HG02943 (cell line): ENCODE measurements at regions not wholly inside any gene's neighbourhood (a gene's known extent, or its start where the extent isn't known, plus 50 kb on each side); places are given as distances from the start of the nearest gene placed in this dataset.
A peak's percentile ranks its signal among the peaks of the same experiment; 100 is the strongest.
"Not testable (repeated sequence)": the region's sequence is repeated elsewhere in the genome, so short reads cannot be mapped to it uniquely, and the experiment has no call there.

Experiments used
- ATAC-seq: cut with Tn5 transposase; IDR thresholded peaks from one replicate; pipeline ENCODE4 v1.9.1; 2021; ENCODE audit warnings: mild to moderate bottlenecking, low read depth, moderate library complexity; ENCODE audit not compliant: unreplicated experiment

- ATAC-seq = no peak
Observed at GRCh38 chr4:85094735-85095134, 128.2 kb upstream of the WDFY3 start.

- ATAC-seq = no peak
Observed at GRCh38 chr4:85102606-85103005, 136.1 kb upstream of the WDFY3 start.

GRCh38 chr4:85106166-85106565 is 139.7 kb upstream of the WDFY3 start:
- no peak for ATAC-seq

- ATAC-seq = no peak
Observed at GRCh38 chr4:85106805-85107336, 140.4 kb upstream of the WDFY3 start.

GRCh38 chr4:85107553-85107952 is 141.1 kb upstream of the WDFY3 start:
- no peak for ATAC-seq

- ATAC-seq = no peak
Observed at GRCh38 chr4:85113706-85114105, 147.2 kb upstream of the WDFY3 start.

- no peak for ATAC-seq
Observed at GRCh38 chr4:85114526-85114925, 148.0 kb upstream of the WDFY3 start.

- no peak for ATAC-seq
Observed at GRCh38 chr4:85116008-85116407, 149.5 kb upstream of the WDFY3 start.

GRCh38 chr4:85125688-85126087 is 159.2 kb upstream of the WDFY3 start:
- no peak for ATAC-seq

GRCh38 chr4:85126991-85127591 is 160.6 kb upstream of the WDFY3 start:
- ATAC-seq = no peak

GRCh38 chr4:85127653-85128052 is 161.2 kb upstream of the WDFY3 start:
- peak; percentile 90 for ATAC-seq

- no peak for ATAC-seq
Observed at GRCh38 chr4:85128246-85129204, 162.0 kb upstream of the WDFY3 start.

- not testable (repeated sequence) for ATAC-seq
Observed at GRCh38 chr4:85129354-85130125, 163.1 kb upstream of the WDFY3 start.

GRCh38 chr4:85132117-85132516 is 165.6 kb upstream of the WDFY3 start:
- no peak for ATAC-seq

GRCh38 chr4:85132570-85132969 is 166.1 kb upstream of the WDFY3 start:
- no peak for ATAC-seq

GRCh38 chr4:85139749-85140148 is 173.3 kb upstream of the WDFY3 start:
- not testable (repeated sequence) for ATAC-seq

GRCh38 chr4:85142451-85142850 is 176.0 kb upstream of the WDFY3 start:
- no peak for ATAC-seq

- ATAC-seq = peak; percentile 80
Observed at GRCh38 chr4:85147481-85148076, 181.1 kb upstream of the WDFY3 start.

- ATAC-seq = no peak
Observed at GRCh38 chr4:85149676-85150075, 183.2 kb upstream of the WDFY3 start.

- ATAC-seq = no peak
Observed at GRCh38 chr4:85151371-85151770, 184.9 kb upstream of the WDFY3 start.
